ENCODE measurements at regions not wholly inside any gene's neighbourhood (a gene's known extent, or its start where the extent isn't known, plus 50 kb on each side); places are given as distances from the start of the nearest gene placed in this dataset.

DNA sequence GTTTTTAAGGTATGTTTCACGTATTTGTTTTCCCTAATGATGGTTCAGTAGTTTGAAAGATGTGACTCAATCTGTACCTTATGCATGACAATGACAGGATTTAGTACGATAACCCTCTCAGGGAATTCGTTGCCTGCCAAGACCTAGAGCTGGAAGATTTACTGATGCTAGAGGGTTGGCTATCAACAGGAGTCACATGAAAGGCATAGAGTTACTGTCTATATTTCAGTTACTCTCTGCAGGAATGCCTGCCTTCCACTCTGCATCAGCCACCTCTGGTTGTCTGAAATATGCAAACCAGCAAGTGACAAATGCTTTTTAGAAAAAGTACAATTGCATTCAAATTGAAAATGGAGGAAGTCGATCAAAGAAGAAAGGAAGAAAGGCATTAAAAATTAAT is 276.3 kb upstream of the RAG2 start:
- DNase-seq, result no peak
- TF ChIP-seq GATA1 (IDR thresholded peaks at IDR 0.05; ENCODE audit: low read depth, low read length) (no peak), POLR2A (IDR thresholded peaks at IDR 0.05; ENCODE audit: low read length) (no peak)

- TF ChIP-seq POLR2A (IDR thresholded peaks at IDR 0.05; ENCODE audit: low read length) (no peak), GATA1 (IDR thresholded peaks at IDR 0.05; ENCODE audit: low read depth, low read length) (no peak)
Measured at GRCh38 chr11:36870361-36870760, 272.3 kb upstream of the RAG2 start.

GRCh38 chr11:36868380-36868779 is 270.3 kb upstream of the RAG2 start:
- DNase-seq, result no peak
- no peak for TF ChIP-seq GATA1 (IDR thresholded peaks at IDR 0.05; ENCODE audit: low read depth, low read length)
- TF ChIP-seq POLR2A (IDR thresholded peaks at IDR 0.05; ENCODE audit: low read length), result no peak

More at GRCh38 chr11:36870361-36870760, 272.3 kb upstream of the RAG2 start:
- DNase-seq, result no peak

DNA sequence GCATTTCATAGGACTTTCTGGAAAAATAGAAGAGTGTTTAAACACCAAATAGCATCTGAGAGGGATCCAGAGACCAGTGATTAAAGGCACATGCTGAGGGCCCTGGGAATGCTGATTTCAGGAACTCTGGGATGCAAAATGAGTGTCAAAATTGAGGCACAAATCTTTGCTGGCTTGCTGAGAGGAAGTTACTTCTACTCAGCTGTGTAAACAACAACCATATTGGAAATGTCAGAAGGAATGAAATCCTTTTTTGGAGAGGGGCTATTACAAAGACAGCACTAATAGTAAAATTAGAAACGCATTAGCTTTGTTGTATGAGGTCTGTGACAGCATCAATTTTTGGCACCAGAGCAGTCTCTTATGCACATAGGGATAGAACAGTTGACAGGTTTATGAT is 267.8 kb upstream of the RAG2 start:
- TF ChIP-seq POLR2A (IDR thresholded peaks at IDR 0.05; ENCODE audit: low read length), result no peak
- TF ChIP-seq GATA1 (IDR thresholded peaks at IDR 0.05; ENCODE audit: low read depth, low read length), result no peak
- no peak for DNase-seq

DNA sequence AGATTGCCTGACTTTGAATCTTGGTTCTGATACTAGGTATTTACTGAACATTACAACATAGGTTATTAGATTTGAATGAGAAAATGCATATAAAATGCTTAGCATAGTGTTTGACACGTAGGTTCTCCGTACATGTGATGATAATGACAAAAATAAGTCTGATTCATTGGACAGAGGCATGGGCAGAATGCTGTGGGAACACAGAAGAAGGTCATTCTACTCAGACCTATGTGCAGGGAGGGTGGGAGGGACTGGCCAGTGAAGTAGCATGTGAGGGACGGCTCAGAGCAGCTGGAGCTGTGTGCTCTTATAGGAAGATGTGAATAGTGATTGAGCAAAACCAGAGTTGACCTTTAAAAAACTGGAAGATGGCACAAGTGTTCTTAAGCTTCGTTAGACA is 256.8 kb upstream of the RAG2 start:
- DNase-seq, result no peak
- no peak for TF ChIP-seq GATA1 (IDR thresholded peaks at IDR 0.05; ENCODE audit: low read depth, low read length)
- TF ChIP-seq POLR2A (IDR thresholded peaks at IDR 0.05; ENCODE audit: low read length), result no peak

- TF ChIP-seq GATA1 (IDR thresholded peaks at IDR 0.05; ENCODE audit: low read depth, low read length) (no peak), POLR2A (IDR thresholded peaks at IDR 0.05; ENCODE audit: low read length) (no peak)
- DNase-seq, result no peak
Measured at GRCh38 chr11:36848660-36849059, 250.6 kb upstream of the RAG2 start.

- no peak for TF ChIP-seq POLR2A (IDR thresholded peaks at IDR 0.05; ENCODE audit: low read length)
- no peak for TF ChIP-seq GATA1 (IDR thresholded peaks at IDR 0.05; ENCODE audit: low read depth, low read length)
- no peak for DNase-seq
Measured at GRCh38 chr11:36840378-36840777, 242.3 kb upstream of the RAG2 start.

DNA sequence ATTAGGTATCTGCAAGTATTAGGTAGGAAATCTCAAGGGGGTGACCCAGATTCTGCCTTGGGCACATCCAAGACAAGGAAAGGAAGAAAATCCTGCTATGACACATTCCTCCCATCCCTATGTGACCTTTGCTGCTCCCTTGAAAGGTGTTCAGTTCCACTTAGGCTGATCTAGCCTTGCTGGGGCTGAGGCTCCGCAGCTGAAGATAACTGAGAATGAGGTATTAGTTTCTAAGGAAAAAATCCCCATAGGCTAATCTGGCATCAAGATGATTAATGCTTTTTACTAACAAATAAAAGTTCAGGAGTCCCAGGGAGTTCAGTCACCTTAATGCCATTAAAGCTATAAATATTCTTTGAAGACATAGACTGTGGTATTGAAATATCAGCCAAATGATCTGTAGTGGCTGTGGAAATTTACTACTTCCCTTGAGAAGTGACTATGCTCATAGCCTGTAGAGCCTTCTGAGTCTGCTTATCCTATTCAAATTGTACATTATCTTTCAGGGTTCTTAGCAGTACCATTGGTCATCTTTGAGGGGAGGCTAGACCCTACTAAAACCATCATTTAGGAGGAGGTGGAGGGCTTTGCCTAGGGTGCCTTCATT is 239.9 kb upstream of the RAG2 start:
- DNase-seq, result no peak
- TF ChIP-seq GATA1 (IDR thresholded peaks at IDR 0.05; ENCODE audit: low read depth, low read length) (no peak), POLR2A (IDR thresholded peaks at IDR 0.05; ENCODE audit: low read length) (no peak)

DNA sequence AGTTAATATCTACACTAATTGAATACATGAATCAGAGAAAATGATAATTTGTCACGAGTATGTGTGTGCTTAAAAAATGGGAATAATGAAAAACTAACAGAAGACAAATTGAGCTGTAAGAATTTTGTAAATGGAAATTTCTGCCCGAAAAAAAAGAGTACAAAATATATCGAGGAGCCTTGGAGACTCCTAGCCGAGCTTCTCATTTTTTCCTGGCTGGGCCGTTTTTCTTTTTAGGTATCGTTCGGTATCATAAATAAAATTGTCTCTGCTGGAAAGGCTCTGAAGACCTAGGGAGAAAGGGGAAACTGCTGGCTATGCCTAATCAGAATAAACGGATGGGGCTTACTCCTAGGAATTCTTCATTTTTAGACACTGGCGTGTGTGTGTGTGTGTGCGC is 227.2 kb upstream of the RAG2 start:
- TF ChIP-seq POLR2A (IDR thresholded peaks at IDR 0.05; ENCODE audit: low read length) (no peak), GATA1 (IDR thresholded peaks at IDR 0.05; ENCODE audit: low read depth, low read length) (no peak)
- no peak for DNase-seq

GRCh38 chr11:36824349-36824748 is 226.3 kb upstream of the RAG2 start:
- DNase-seq, result no peak

DNA sequence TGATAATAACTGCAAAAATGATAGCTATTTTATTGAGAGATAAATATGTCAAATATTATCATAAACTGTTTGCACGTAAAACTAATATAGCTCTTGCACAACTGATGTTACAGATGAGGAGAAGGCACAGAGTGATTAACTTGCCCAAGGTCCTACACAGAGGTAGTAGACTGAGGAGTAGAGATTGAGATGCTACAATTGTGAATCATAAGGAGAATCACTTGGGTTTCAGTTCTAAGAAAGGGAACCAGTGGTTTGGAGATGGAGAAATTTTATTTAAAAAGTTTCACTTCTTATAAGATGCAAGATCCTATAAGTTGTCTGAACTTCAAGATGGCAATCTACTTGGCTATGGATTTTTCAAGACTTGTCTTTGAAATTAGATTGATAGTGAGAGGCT is 224.8 kb upstream of the RAG2 start:
- no peak for DNase-seq
- TF ChIP-seq GATA1 (IDR thresholded peaks at IDR 0.05; ENCODE audit: low read depth, low read length), result no peak
- TF ChIP-seq POLR2A (IDR thresholded peaks at IDR 0.05; ENCODE audit: low read length), result no peak

More at GRCh38 chr11:36824349-36824748, 226.3 kb upstream of the RAG2 start:
- no peak for TF ChIP-seq GATA1 (IDR thresholded peaks at IDR 0.05; ENCODE audit: low read depth, low read length)
- TF ChIP-seq POLR2A (IDR thresholded peaks at IDR 0.05; ENCODE audit: low read length), result no peak

DNA sequence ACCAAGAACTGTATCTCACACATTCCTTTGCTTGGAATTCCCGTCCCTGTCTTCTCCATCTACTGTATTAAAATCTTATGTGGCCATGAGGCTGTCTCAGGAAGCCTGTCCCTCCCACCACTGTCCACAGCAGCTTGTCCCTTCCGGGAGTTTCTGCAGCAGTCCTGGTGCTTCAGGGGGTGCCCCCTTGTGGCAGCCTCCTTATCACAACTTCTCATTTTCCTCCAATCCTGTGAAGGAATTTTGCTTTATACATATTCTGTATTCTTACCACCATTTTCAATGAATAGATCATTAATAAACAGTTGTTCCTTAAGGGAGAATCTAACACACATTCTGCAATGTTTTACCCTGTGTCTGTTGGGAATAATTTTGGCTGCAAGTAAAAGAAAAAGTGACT is 220.4 kb upstream of the RAG2 start:
- DNase-seq, result peak; percentile 3 to 11
- TF ChIP-seq GATA1 (IDR thresholded peaks at IDR 0.05; ENCODE audit: low read depth, low read length) (no peak), POLR2A (IDR thresholded peaks at IDR 0.05; ENCODE audit: low read length) (no peak)

DNA sequence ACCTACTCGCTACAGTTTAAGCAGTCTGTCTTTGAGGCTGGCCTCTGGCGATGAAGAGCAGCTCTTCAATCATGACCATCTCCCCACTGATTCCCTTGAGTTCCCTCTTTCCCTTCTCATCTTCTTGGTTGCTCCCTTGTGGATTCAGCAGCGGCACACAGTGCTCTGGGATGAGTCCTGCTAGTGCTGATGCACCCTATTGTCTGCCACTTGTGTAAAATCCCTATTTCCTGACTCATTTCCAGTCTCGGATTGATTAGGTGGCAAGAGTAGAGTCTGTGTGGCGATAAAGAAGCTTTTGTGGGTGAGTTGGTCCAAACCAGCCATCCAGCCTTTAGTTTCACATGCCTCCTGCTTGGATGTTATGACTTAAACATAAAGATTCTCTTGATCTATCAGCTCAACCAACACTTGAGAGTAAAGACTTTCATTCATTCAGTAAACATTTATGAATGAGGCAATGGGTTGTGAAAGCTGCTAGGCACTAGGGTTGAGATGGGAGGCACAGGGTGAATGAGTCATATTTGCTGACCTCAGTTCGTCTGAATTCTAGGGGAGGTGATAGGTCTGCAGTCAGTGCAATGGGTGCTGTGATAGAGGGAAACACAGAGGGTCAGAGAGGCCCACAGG is 219.4 kb upstream of the RAG2 start:
- TF ChIP-seq POLR2A (IDR thresholded peaks at IDR 0.05; ENCODE audit: low read length) (no peak), GATA1 (IDR thresholded peaks at IDR 0.05; ENCODE audit: low read depth, low read length) (no peak)
- no peak for DNase-seq

GRCh38 chr11:36809303-36809702 is 211.3 kb upstream of the RAG2 start:
- TF ChIP-seq POLR2A (IDR thresholded peaks at IDR 0.05; ENCODE audit: low read length), result no peak
- no peak for TF ChIP-seq GATA1 (IDR thresholded peaks at IDR 0.05; ENCODE audit: low read depth, low read length)
- no peak for DNase-seq

- TF ChIP-seq GATA1 (IDR thresholded peaks at IDR 0.05; ENCODE audit: low read depth, low read length), result no peak
- TF ChIP-seq POLR2A (IDR thresholded peaks at IDR 0.05; ENCODE audit: low read length), result no peak
- DNase-seq, result no peak
Measured at GRCh38 chr11:36807871-36808270, 209.8 kb upstream of the RAG2 start.
